ENCODE measurements at regions not wholly inside any gene's neighbourhood (a gene's known extent, or its start where the extent isn't known, plus 50 kb on each side); places are given as distances from the start of the nearest gene placed in this dataset.

DNA sequence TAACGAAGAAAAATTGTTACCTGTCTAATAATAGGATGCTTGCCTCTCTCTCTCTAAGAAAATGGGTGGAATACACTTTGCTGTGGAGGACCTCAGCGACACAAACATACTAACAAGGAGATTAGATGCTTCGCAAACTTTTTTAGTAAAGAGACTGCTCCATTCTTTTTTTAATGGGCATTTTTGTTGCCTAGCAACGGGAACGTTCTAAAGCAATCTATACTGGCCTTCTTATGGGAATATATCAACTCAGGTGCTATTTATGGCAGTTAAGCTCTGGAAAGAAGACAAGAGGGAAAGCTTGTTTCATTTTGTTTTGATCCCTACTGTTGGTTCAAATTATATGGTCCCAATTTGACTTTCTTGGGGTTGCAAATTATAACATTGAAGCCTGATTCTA, 86.8 kb upstream of the CBLN2 start:
- no peak for TF ChIP-seq EZH2 (IDR thresholded peaks at IDR 0.05; ENCODE audit: low read length, missing control alignments)
- TF ChIP-seq, protein P1, sequence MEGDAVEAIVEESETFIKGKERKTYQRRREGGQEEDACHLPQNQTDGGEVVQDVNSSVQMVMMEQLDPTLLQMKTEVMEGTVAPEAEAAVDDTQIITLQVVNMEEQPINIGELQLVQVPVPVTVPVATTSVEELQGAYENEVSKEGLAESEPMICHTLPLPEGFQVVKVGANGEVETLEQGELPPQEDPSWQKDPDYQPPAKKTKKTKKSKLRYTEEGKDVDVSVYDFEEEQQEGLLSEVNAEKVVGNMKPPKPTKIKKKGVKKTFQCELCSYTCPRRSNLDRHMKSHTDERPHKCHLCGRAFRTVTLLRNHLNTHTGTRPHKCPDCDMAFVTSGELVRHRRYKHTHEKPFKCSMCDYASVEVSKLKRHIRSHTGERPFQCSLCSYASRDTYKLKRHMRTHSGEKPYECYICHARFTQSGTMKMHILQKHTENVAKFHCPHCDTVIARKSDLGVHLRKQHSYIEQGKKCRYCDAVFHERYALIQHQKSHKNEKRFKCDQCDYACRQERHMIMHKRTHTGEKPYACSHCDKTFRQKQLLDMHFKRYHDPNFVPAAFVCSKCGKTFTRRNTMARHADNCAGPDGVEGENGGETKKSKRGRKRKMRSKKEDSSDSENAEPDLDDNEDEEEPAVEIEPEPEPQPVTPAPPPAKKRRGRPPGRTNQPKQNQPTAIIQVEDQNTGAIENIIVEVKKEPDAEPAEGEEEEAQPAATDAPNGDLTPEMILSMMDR (conservative IDR thresholded peaks at IDR 0.05 in 1 of 2, IDR thresholded peaks at IDR 0.05 in 1 of 2; ENCODE audit: low read depth in 1 of 2, low read length in 2 of 2) = no peak

All from fibroblast of lung (primary cell).